Panc1 (cell line): ENCODE measurements at regions not wholly inside any gene's neighbourhood (a gene's known extent, or its start where the extent isn't known, plus 50 kb on each side); places are given as distances from the start of the nearest gene placed in this dataset.

ENCODE experiments used
- ATAC-seq: fragments of 200-7000 bp; cut with Tn5 transposase; 2 replicates; pipeline ENCODE4 v1.9.1; 2020; ENCODE audit warnings: mild to moderate bottlenecking, moderate library complexity
- BruUV-seq: library from RNA; stranded (reverse); fragments of 400-500 nt; replicated peaks from 2 replicates; lab custom pipeline; 2021; lab: Mats Ljungman, UMichigan
- CTCF ChIA-PET: fragments of 300-600 bp; sonication (Branson Sonifier 250); formaldehyde crosslinking; loops from one replicate; lab custom pipeline; 2022; ENCODE audit warnings: antibody characterized with exemption; lab: Charles Lee
- POLR2A ChIA-PET: fragments of 300-600 bp; sonication (Branson Sonifier 250); formaldehyde crosslinking; loops from one replicate; lab custom pipeline; 2022; ENCODE audit warnings: antibody characterized with exemption; lab: Charles Lee
- DNase-seq: peaks from one replicate; pipeline ENCODE4 v3.0.0-alpha.2; 2010; ENCODE audit warnings: low read depth, low spot score
- H3K27ac ChIP-seq: 2 replicates; pipeline ENCODE4 v1.5.1; 2011; ENCODE audit warnings: mild to moderate bottlenecking, low read length, inconsistent platforms
- H3K27me3 ChIP-seq: fragments of 200-500 bp; sonication (Bioruptor generic); 2 replicates; pipeline ENCODE4 v1.6.0; 2014; ENCODE audit warnings: low read length, inconsistent platforms; ENCODE audit not compliant: control insufficient read depth, insufficient read depth
- H3K36me3 ChIP-seq: fragments of 200-500 bp; sonication (Bioruptor generic); 2 replicates; pipeline ENCODE4 v1.5.1; 2014; ENCODE audit warnings: inconsistent platforms, mild to moderate bottlenecking, low read length, moderate library complexity; ENCODE audit not compliant: control insufficient read depth, insufficient read depth
- H3K4me1 ChIP-seq: 2 replicates; pipeline ENCODE4 v1.5.1; 2011; ENCODE audit warnings: inconsistent platforms, mild to moderate bottlenecking, low read length, moderate library complexity; ENCODE audit not compliant: control insufficient read depth, insufficient read depth
- H3K4me3 ChIP-seq, 2 experiments: 2 replicates each; pipeline ENCODE4 v1.5.1; 2011 to 2012; ENCODE audit warnings: low read depth in 2 of 2, low read length in 2 of 2, mild to moderate bottlenecking in 2 of 2, inconsistent platforms in 1 of 2, moderate library complexity in 1 of 2
- H3K9me3 ChIP-seq: fragments of 200-500 bp; sonication (Bioruptor generic); 2 replicates; pipeline ENCODE4 v1.5.1; 2014; ENCODE audit warnings: low read depth, mild to moderate bottlenecking, inconsistent platforms, low read length, moderate library complexity; ENCODE audit not compliant: control insufficient read depth, insufficient read depth
- POLR2AphosphoS5 ChIP-seq: IDR thresholded peaks from 2 replicates; pipeline ENCODE4 v1.6.1; 2012; ENCODE audit warnings: mild to moderate bottlenecking, low read depth, low read length, moderate library complexity
- SIN3A ChIP-seq: IDR thresholded peaks from 2 replicates; pipeline ENCODE4 v1.6.1; 2012; ENCODE audit warnings: low read depth, mild to moderate bottlenecking, low read length, moderate library complexity, borderline replicate concordance; ENCODE audit not compliant: insufficient read depth
- TCF7L2 ChIP-seq: IDR thresholded peaks from 2 replicates; pipeline ENCODE4 v1.6.1; 2011; ENCODE audit warnings: mild to moderate bottlenecking, low read depth, low read length, inconsistent platforms
- in situ Hi-C: cut with HindIII; loops from 2 replicates; pipeline ENCODE4 v1.10.0; 2016; ENCODE audit warnings: low sequenced_read_pairs, low pct_unique_long_range_greater_than_20kb
- intact Hi-C: fragments of 100-400 bp; cut with micrococcal nuclease; formaldehyde crosslinking; loops from one replicate; pipeline ENCODE4 v1.10.0; 2022; ENCODE audit not compliant: unreplicated experiment
- TF ChIP-seq, protein P1 (sequence below), 2 experiments: IDR thresholded peaks; 2 replicates each; pipeline ENCODE4 v1.6.1; 2011 to 2012; ENCODE audit warnings: low read depth in 2 of 2, control low read depth in 1 of 2, low read length in 1 of 2, mild to moderate bottlenecking in 1 of 2, moderate library complexity in 1 of 2; ENCODE audit not compliant: insufficient read depth in 1 of 2
- TF ChIP-seq, protein P2 (sequence below): fragments of 450-650 bp; IDR thresholded peaks from 2 replicates; pipeline ENCODE4 v1.5.1; 2017; ENCODE audit warnings: mild to moderate bottlenecking

DNA sequence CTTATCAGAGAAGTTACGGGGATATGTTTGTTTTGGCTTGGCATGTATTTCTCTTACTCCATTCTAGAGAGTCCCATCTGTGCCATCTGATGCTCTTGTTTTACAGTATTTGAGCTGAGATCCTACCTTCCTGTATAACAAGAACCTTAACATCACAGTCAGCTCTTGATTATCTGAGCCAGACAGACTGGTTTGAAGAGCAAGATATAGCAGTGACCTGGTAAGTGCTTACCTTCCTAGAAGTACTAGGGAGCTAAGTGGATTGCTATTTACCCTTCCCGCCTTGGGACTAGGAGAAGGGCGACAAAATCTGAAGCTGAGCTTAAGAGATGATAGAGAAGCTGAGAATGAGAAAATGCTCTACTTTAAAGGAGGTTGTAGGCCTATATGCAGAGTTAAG lies 235.3 kb downstream of the CSNK2A3 start:
- no TSS peak for BruUV-seq
- no peak overlapping the region for H3K4me3 ChIP-seq
- no peak overlapping the region for H3K27ac ChIP-seq
- H3K4me1 ChIP-seq: no peaks in the 10 kb centered on the region
- intact Hi-C loops (no loop called here), in situ Hi-C loops (no loop called here)
- DNase-seq (no peak), ATAC-seq (no peak)
- peaks cover 7% of the 10 kb centered on the region; the same call in 1 of the 2 replicates for H3K27me3 ChIP-seq
- H3K9me3 ChIP-seq: peaks cover 7% of the 10 kb centered on the region; the same call in 1 of the 2 replicates
- TF ChIP-seq SIN3A (no peak), POLR2AphosphoS5 (no peak)
- TF ChIP-seq, protein P1, sequence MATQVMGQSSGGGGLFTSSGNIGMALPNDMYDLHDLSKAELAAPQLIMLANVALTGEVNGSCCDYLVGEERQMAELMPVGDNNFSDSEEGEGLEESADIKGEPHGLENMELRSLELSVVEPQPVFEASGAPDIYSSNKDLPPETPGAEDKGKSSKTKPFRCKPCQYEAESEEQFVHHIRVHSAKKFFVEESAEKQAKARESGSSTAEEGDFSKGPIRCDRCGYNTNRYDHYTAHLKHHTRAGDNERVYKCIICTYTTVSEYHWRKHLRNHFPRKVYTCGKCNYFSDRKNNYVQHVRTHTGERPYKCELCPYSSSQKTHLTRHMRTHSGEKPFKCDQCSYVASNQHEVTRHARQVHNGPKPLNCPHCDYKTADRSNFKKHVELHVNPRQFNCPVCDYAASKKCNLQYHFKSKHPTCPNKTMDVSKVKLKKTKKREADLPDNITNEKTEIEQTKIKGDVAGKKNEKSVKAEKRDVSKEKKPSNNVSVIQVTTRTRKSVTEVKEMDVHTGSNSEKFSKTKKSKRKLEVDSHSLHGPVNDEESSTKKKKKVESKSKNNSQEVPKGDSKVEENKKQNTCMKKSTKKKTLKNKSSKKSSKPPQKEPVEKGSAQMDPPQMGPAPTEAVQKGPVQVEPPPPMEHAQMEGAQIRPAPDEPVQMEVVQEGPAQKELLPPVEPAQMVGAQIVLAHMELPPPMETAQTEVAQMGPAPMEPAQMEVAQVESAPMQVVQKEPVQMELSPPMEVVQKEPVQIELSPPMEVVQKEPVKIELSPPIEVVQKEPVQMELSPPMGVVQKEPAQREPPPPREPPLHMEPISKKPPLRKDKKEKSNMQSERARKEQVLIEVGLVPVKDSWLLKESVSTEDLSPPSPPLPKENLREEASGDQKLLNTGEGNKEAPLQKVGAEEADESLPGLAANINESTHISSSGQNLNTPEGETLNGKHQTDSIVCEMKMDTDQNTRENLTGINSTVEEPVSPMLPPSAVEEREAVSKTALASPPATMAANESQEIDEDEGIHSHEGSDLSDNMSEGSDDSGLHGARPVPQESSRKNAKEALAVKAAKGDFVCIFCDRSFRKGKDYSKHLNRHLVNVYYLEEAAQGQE (IDR thresholded peaks at IDR 0.05; ENCODE audit: insufficient read depth in 1 of 2, low read depth in 2 of 2, low read length in 1 of 2): no peak
- TF ChIP-seq, protein P2, sequence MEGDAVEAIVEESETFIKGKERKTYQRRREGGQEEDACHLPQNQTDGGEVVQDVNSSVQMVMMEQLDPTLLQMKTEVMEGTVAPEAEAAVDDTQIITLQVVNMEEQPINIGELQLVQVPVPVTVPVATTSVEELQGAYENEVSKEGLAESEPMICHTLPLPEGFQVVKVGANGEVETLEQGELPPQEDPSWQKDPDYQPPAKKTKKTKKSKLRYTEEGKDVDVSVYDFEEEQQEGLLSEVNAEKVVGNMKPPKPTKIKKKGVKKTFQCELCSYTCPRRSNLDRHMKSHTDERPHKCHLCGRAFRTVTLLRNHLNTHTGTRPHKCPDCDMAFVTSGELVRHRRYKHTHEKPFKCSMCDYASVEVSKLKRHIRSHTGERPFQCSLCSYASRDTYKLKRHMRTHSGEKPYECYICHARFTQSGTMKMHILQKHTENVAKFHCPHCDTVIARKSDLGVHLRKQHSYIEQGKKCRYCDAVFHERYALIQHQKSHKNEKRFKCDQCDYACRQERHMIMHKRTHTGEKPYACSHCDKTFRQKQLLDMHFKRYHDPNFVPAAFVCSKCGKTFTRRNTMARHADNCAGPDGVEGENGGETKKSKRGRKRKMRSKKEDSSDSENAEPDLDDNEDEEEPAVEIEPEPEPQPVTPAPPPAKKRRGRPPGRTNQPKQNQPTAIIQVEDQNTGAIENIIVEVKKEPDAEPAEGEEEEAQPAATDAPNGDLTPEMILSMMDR: no peak
- no peaks in the 10 kb centered on the region for H3K36me3 ChIP-seq
- ChIA-PET POLR2A (interaction anchor here (0.6 kb wide), 1 partner anchor 12 kb away, joined by 3 read pairs; no protein-coding TSS in a partner anchor), CTCF (interaction anchor here (0.5 to 1.1 kb wide), 2 partner anchors 68 to 184 kb away, joined by 3 to 10 read pairs; no protein-coding TSS in a partner anchor)

DNA sequence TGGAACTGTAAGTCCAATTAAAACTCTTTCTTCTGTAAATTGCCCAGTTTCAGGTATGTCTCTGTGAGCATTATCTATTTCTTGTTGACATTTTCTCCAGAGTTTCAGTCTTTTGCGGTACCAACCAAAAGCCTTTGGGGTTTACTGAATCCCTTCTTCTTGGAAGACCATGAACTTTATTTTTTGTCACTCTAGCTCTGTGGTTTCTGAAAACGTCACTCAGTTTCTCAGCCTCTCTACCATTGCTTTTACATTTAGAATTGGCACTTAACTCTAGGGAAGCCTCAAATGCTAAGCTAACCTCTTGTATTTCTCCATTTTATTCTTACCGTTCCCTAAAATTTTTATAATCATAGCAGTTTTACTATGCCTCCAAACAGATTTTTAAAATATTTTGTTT lies 237.6 kb downstream of the CSNK2A3 start:
- no peak for DNase-seq
- in situ Hi-C loops (no loop called here), intact Hi-C loops (no loop called here)
- no peak for ATAC-seq
- TF ChIP-seq SIN3A (no peak), TCF7L2 (no peak), POLR2AphosphoS5 (no peak)
- TF ChIP-seq, protein P2: no peak
- TF ChIP-seq, protein P1 (IDR thresholded peaks at IDR 0.05; ENCODE audit: insufficient read depth in 1 of 2, low read depth in 2 of 2, low read length in 1 of 2): no peak
- no TSS peak for BruUV-seq
- CTCF ChIA-PET: no interaction called here
- Histone ChIP-seq H3K36me3 (no peaks in the 10 kb centered on the region), H3K4me3 (no peak overlapping the region), H3K27ac (no peak overlapping the region), H3K4me1 (no peaks in the 10 kb centered on the region), H3K27me3 (peaks cover 7% of the 10 kb centered on the region; the same call in 1 of the 2 replicates), H3K9me3 (peaks cover 7% of the 10 kb centered on the region; the same call in 1 of the 2 replicates)
- POLR2A ChIA-PET: interaction anchor here (0.6 kb wide), 1 partner anchor 21 kb away, joined by 4 read pairs; no protein-coding TSS in a partner anchor
